Stimulated activated CD8-positive, alpha-beta memory T cell treated with anti-CD3 and anti-CD28 coated beads, Interleukin-15, amount 100 ng/mL, for 1 hour (primary cell): ENCODE measurements at regions not wholly inside any gene's neighbourhood (a gene's known extent, or its start where the extent isn't known, plus 50 kb on each side); places are given as distances from the start of the nearest gene placed in this dataset.

ENCODE experiments used
- DNase-seq: peaks from one replicate; pipeline ENCODE4 v3.0.0-alpha.2; 2020; ENCODE audit warnings: low read depth

DNA sequence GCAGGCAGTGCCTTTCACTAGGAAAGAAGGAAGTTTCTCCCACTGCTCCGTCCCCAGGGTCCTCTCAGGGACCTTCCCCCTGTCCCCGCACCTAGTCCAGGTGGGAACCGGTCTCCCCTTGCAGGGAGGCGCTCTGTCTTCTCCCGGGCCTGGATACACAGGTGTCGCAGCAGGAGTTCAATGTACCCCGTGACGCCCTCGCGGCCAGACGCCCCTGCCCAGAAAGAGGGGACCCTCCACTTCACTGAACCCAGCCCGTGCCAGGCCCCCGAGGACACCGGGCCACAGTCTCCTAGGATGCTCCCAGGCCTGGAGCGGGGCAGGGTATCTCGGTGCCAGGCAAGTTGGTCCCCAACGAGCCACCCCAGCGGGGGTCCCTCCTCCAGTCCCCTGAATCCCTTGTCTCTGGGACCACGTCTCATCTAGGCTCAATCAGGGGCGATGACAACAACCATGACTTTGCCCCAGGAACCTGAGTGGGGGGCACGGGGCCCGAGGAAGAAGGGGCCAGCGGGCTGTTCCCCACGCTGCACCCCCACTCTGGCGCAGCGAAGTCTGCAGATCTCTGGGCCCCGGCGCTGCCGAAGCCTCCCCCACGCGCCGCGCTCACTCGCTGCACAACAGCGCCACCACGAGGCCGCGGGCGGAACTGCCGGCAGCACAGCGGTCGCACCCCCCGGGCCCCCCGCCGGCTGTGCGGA, 103.0 kb downstream of the EDN3 start:
- DNase-seq = peak; percentile 58

DNA sequence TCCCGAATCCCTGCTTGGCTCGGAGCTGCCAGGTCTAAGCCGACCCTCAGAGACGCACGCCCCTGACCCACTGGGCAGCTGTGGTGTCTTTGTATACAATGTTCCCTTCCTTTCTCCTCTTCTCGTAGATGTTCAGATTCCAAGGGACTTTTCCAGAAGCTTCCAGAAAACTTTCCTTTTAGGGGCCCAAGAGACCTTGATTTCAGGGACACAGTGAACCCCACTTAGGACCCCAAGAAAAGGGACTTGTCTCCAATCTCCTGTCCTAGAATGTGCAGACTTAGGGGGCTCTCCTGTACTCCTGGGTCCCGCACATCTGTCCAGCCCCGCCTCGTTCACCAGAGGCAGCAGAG, 103.5 kb downstream of the EDN3 start:
- DNase-seq = no peak

DNA sequence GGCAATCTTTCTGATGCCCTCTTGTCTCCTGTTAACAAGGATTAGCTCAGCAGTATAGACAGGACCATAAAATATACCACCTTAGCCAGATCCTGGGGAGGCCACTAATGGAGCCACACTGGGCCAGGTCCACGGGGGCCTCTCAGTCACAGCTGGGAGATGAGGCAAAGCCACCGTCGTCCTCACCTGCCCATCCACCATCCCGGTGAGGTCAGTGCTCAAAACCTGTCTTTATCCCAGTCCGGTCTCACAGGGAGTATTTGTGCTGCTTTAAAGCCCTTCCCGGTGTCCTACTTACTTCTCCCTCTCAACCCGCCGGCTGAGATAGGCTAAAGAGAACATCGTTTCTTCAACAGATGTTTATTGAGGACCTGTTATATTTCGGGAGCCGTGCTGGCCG, 104.3 kb downstream of the EDN3 start:
- DNase-seq = no peak

DNA sequence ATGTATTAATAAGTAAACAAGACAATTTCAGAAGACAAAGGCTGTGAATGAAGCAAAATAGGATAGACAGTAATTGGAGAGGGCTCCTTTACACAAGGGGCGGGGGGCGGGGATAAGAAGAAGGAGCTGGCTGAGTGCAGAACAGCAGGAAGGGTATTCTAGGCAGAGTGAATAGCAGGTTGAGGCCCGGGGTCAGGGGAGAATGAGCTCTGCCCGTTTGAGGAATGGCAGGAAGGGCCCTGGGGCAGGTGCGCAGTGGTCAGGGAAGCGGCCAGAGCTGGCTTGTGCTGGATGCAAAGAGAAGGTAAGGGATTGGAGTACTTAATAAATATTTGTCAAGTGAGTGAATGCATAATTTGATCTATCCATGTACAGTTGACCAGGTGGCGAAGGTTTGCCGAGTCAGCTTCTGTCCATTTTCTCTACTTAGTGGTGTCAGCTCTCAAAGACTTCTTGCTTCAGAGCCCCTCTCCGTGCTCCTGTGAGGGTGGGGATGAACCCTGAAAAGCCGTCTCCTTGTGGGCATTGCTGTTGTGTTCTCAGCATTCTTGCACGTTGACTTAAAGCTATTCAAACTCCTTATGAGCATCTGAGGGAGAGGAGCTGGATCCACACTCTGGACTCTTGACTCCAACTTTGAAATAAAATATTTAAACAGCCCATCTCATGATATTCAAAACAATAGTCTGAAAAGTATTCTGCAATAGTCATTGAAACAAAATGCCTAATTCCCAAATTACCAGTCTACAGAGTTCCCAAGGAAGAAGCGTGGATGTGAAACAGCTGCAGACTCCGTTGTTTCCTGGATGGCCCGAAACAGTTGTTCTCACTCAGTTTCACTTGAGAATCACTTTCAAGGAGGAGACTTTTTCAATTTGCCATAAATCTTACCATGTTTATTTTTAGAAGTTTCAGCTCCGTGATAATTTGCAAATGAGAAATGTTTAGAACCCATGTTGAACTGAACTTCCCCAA, 105.1 kb downstream of the EDN3 start:
- no peak for DNase-seq

DNA sequence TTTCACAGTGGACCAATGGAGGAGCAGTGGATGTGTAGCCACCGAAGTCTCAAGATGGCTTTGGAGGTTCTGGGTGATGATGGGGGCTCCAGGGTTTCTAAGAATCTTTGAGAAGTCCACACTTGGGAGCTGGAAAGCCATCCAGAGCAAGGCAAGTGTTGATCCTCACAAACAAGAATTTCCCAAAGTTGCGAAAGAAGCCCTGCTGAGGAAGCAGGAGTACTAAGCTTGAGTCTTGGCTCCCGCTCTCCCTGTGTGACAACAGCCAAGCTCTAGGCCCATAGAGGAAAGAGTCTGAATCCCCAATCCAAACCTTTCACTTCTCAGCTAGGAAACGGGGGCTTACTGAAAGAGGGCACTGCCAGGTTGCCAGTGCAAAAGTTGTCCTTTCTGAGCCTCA, 106.0 kb downstream of the EDN3 start:
- DNase-seq = no peak

DNA sequence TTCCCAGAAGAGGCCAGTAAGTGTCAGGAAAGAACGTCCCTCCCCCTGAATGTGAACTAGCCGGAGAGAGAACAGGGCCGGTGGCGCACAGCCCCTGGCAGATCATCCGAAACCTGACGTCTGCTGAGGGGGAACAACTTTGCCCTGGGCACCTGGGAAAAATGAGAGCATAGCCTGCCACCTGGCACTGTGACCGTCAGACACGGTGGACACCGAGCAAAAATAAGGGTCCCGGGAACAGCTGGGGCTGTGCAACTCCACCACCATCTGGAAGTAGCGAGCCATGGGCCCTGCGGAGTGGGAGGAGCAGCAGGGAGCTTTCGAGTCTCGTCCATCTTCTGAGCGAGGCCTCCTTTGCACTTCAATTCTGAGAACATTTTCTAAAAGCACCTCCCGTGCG, 110.8 kb downstream of the EDN3 start:
- DNase-seq = no peak

DNA sequence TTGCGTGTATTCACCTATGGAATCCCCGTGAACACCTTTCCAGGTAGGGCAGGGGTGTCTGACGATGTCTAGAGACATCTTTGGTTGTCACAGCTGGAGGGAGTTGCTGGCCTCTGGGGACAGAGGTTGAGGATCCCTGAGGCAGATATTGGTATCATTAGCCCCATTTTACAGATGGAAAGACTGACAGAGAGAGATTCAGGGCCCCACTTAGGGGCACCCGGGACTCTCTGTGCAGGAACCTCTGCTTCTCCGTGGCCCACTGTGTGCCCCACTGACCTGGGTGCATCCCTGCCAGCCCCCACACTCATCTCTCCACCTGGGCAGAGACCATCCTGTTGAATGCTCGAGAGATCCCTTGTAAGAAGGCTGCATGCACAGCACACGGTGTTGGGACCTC, 111.2 kb downstream of the EDN3 start:
- no peak for DNase-seq

DNA sequence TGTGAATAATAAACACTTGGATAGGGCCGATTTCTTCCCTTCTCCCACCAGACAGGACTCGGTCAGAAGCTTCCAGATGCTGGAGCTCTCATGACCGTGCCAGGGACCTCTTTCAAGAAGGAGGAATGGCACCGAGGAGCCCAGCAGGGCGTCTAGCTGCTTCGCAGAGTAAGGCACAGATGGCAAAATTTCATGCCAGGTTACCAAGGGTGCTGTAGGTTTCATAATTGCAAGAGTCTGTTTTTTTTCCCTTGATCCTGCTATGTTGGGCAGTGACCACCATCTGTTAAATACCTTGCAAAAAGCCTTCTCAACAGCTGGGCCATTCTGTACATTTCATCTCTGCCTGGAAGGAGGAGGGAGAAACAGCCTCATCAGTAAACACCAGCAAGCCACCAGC, 111.8 kb downstream of the EDN3 start:
- no peak for DNase-seq

DNA sequence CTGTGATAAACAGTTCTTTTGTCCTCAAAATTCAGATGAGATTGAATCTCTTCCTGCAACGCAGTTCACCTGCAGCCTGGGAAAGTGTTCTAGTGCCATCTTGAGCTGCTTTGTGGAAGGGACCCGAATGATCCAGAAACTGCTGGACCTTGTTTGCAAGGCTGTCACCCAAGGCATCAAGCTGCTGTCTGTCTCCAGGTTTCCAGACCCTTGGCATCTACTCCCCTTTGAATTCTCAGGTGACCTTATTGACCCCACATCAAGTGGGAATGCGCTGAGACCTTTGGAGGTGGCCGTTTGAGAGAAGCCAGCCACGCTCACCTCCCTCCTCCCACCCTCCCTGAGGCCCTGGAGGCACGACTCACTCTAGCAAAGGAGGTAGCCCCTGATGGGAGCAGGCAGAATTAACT, 112.5 kb downstream of the EDN3 start:
- DNase-seq = no peak

DNA sequence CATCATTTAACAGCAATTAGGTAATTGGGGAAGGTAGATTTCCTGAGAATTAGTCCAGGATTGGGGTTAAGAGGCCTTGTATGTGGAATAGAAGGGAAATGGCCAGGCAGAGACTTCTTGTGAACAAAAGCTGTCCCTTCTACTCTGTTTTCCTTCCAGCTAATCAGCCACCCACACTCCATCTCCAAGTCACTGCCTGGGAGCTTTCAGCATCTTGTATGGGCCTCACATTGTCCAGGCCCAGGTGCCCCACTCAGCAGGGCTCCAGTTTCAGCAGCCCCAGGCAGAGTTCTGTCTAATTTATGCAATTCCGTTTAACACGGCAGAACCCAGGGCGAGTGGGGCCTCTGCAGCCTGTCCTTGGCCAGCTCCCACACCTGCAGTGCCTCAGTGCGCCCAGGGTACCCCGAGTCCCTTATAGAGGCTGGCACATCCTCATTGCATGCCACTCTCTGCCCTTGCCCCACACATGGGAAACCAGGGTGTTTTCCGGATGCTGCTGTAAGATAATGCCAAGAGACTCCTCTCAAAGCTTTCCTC, 113.0 kb downstream of the EDN3 start:
- DNase-seq = no peak

DNA sequence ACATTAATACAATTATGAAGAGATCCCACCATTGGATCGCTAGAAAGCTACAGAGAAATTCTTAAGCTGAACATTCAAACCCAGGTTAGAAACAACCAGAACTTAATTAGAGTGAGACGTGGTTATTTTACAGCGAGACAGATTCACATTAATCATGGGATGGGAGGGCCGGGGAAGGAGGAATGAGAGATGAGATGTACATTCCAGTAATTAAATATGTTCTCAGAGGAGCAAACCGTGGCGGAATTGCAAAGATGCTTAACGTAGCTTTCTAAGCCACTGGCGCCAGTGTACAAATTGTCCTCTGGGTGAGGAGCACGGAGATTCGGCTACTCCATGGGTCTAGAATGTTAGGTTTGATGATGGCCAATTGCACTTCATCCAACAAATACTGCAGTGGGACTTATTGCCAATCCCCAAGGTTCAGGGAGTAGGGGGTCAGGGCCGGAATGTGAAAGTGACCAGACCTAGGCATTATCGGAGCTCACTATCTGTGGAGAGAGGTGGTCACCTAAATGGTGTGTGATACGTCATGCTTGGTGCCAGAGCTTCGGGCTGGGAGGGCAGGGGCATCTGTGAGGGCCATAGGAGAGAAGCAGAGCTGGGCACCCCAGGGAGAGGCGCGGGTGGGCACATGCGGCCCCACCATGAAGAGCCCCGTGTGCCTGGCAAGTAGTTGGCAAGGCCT, 114.7 kb downstream of the EDN3 start:
- DNase-seq = no peak

DNA sequence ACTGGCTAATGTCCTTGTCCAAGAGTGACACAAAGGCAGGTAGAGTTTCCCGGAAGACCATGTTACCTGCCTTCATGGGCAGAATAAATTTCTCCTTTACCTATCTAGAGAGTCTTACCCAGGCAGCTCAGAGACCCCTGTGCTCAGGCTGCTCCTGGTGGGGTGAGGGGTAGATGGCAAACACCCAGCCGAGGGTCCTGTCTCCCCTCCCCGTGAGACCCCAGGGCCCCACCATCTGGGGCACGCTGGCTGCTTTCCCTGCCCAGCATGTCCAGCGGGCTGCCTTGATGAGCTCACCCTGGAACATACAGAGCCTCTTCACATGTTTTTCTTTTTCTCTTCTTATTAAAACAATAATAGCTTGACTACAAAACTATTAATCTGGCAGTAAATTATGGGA, 116.5 kb downstream of the EDN3 start:
- no peak for DNase-seq

DNA sequence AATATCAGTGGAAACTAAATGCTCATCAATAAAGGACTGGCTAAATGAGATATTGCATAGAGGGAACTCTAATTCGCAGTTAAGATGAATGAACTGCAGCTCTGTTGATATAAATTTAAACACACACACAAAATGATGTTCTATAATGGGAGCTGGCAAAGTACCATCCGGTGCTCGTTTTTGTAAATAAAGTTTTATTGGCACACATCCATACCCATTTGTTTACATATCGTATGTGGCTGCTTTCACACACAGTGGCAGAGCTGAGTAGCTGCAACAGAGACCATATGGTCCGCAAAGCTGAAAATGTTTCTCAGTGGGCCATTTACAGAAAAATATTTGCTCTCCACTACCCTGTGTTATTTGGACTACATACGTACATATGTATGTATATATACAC, 120.7 kb downstream of the EDN3 start:
- no peak for DNase-seq

DNA sequence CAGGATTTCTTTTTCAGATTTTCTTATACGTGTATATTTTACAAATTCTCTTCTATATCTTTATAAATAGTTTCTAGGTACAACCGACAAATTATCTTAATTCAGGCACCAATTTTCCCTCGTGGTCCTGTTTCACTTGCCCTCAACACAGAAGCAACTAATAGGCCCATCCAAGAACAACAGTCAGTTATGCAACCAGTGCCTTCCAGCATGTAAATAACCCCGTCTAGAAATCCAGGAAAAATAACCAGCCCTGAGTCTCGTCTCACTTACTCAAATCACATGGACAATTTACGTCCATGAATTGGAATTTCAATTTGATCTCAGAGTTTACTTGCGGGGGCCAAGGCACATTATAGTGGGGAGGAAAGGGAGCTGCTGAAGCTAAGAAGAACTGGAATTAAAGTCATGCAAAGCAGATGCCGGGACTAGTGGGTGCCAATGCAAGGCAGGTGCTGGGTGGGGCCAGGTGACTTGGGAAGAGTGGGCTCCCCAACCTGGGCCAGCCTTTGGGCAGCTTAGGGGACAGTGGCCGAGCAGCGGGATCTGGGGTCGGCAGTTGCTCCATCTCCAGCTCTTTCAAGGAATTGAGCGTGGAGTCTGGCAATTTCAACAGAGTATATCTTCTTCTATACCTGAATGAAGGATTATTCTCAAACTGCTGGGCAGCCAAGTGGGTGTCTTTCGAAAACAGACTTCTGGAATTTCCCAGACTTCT, 121.7 kb downstream of the EDN3 start:
- no peak for DNase-seq

DNA sequence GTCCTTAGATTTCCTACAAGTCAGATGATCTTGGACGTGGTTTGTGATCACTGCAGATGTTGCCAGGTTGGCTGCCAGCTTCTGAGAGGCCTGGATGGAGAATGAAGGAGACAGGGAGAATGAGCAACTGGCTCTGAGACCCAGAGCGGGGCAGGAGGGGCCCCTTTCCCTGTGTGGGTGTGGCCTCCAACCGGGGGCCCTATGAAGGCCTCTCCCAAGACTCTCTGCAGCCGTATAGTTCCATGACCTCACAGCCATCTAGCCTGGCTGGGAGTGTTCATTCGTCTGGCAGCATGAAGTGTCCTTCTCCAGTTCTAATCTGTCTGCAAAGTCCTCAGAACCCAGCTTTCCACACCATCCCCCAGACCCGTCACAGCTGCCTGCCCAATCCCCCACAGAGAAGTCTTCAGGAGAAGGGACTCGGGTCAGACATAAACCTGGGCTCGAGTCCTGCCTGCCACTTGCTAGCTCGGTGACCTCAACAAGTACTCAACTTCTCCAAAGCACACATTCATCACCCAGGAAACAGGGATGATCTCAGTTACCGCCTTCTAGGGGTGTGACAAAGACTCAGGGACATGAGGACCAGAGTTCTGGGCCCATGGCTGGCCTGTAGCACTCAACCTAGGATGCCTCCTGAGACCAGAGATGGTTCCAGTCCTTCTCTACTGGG, 122.6 kb downstream of the EDN3 start:
- no peak for DNase-seq

DNA sequence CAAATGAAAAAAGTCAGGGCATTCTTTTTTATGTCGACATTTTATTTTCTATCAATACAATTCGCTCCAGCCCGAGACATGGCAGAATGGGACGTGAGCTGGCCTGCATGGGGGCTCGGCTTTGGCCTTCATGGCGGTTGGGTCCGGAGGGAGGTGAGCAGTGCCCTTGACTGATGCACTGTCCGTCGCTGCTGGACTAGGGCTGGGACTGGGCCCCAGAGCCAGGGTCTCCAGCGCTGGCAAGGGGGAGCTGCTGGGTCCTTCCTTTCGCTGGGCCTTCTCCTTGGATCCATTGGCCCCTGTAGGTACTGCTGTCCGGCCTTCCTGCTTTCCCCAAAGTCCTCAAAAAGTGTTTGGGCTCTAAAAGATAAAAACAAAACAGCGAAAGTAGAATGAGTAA, 124.6 kb downstream of the EDN3 start:
- DNase-seq = no peak

DNA sequence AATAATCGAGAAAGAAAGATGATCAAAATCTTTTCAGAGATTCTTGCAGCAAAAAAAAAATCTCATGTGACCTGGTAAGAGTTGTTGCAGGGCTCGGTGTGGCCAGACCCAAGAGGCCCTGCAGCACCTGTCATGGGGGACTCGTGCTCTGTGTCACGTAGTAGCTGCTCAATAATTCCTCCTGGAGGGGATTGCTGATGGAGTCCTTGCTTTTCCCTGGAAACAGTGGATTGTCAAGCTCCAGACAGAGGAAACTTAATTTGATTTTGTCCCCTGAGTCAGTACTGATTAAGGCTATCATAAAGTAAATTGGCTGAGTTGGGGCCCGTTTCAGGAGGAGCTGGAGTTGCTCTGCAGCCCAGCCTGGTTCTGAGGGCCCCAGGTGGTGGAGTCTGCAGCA, 125.2 kb downstream of the EDN3 start:
- DNase-seq = no peak

DNA sequence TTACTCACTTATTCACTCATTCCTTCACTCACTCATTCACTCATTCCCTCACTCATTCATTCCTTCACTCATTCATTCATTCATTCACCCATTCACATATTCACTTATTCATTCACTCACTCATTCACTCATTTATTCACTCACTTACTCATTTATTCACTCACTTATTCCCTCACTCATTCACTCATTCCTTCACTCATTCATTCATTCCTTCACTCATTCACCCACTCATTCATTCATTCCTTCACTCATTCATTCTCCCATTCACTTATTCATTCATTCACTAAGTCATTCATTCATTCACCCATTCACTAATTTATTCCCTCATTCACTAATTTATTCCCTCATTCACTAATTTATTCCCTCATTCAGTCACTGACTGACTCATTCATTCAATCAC, 127.6 kb downstream of the EDN3 start:
- DNase-seq = no peak

DNA sequence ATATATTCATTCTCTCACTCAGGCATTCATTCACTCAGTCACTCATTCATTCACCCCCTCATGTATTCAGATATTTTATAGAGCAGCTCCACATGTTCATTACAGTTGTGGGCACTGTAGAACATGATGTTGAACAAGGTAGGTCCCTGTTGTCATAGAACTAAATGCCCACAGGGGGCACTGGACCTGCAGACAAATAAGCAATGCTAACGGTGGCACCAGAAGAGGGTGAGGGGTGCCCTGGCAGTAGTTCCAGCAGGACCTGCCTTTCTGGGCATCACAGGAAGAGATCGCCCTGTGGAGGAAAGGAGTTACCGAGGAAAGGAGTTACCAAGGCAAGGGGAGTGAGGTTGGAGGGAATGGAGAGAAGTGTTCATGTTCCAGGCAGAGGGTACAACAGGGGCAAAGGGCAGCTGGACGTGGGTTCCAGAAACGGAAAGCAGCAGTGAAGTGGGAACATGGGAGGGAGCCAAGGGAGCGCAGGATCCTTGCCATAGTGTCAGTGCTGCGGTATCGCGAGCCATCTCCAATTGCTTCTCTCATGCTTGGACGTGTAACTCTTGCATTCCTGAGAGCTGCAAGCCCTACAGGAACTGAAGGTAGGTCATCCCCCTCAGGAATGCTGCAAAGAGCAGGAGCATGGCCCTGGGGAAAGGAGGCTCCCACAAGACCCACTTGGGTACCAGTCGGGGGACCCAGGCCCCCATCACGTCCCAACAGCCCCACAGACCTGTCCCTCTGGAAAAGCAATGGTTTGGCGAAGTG, 128.2 kb downstream of the EDN3 start:
- no peak for DNase-seq

DNA sequence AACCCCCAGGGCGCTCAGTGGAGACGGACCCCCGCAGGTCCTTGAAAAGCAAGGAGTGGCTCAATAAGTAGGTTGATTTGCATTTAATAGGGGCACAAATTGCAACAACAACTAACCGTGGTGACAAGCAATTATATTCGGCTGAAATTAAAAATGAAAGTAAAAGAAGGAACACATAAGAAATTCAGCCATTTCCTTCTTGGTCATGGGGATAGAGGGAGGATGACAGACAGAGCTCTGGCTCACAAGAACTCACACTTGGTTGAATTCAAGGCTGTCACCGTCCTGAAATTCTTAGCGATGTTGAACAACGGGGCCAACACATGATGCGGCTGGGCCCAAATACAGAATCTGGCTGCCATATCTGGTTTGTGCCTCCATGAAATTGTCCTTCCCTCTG, 129.0 kb downstream of the EDN3 start:
- no peak for DNase-seq

DNA sequence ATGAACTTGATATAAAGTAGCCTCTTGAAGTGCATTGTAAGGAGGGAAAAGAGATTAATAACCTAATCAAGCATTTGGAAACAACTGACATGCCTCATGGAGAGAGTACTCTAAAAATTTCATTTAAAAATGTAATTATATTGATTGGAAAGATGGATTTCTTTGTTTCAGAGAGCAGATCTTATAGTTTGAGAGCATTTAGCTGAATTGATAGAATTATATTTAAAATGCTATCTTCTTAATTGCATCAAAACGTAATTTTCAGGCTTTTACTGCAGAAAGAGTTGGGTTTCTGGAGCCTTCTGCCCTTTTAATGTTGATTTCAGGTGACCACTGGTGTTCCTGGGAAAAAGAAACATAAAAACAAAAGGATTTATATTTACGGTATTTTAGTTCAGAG, 130.6 kb downstream of the EDN3 start:
- DNase-seq = no peak
